Parathyroid adenoma (tissue), 2 donors: ENCODE measurements at regions not wholly inside any gene's neighbourhood (a gene's known extent, or its start where the extent isn't known, plus 50 kb on each side); places are given as distances from the start of the nearest gene placed in this dataset.

Experiments
- H2AFZ ChIP-seq: fragments of 300-600 bp; sonication (generic); one replicate; pipeline ENCODE4 v1.7.0; 2017; ENCODE audit warnings: antibody characterized with exemption, mild to moderate bottlenecking
- H3K27ac ChIP-seq: fragments of 300-600 bp; sonication (generic); one replicate; pipeline ENCODE4 v1.7.0; 2017
- H3K27me3 ChIP-seq: fragments of 300-600 bp; sonication (generic); one replicate; pipeline ENCODE4 v1.7.0; 2017; ENCODE audit warnings: low read length; ENCODE audit not compliant: control insufficient read depth, insufficient read depth
- H3K36me3 ChIP-seq: fragments of 300-600 bp; sonication (generic); one replicate; pipeline ENCODE4 v1.7.0; 2017; ENCODE audit warnings: low read length; ENCODE audit not compliant: control insufficient read depth, insufficient read depth
- H3K4me1 ChIP-seq: fragments of 300-600 bp; sonication (generic); one replicate; pipeline ENCODE4 v1.7.0; 2017; ENCODE audit warnings: control low read depth
- H3K4me2 ChIP-seq: fragments of 300-600 bp; sonication (generic); one replicate; pipeline ENCODE4 v1.7.0; 2017; ENCODE audit warnings: low read length
- H3K4me3 ChIP-seq: fragments of 300-600 bp; sonication (generic); one replicate; pipeline ENCODE4 v1.7.0; 2017; ENCODE audit warnings: low read depth, low read length
- H3K79me2 ChIP-seq: fragments of 300-600 bp; sonication (generic); one replicate; pipeline ENCODE4 v1.7.0; 2017; ENCODE audit warnings: control low read depth
- H3K9ac ChIP-seq: fragments of 300-600 bp; sonication (generic); one replicate; pipeline ENCODE4 v1.7.0; 2017; ENCODE audit warnings: mild to moderate bottlenecking
- H3K9me3 ChIP-seq: fragments of 300-600 bp; sonication (generic); one replicate; pipeline ENCODE4 v1.7.0; 2017; ENCODE audit warnings: low read length; ENCODE audit not compliant: control insufficient read depth
- CTCF ChIP-seq: fragments of 300-600 bp; sonication (generic); IDR thresholded peaks from one replicate; pipeline ENCODE4 v1.7.0; 2017; ENCODE audit warnings: antibody characterized with exemption, mild to moderate bottlenecking
- donor health status: primary hyperparathyroidism.

DNA sequence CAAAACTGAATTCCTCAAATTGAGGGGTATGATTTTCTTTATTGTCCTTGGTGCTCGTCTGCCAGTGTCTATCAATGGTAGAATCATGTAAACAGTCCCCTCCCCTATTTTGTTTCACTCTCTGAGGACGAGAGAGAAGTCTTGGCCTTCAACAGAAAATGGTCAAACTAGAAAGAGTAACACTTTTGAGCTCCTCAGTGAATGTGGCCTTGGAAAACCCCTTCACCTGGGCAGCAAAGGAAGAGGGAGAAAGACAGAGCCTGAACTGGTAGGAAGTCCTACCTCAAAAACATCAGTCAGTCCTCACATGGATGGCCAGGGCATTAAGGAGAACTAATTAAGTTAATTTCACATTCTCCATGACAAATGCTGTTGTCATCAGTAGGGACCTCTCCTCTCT lies 86.1 kb upstream of the TOP3B start:
- no peak for TF ChIP-seq CTCF
- H3K36me3 ChIP-seq, result no peaks in the 10 kb centered on the region
- no peak overlapping the region for H3K4me2 ChIP-seq
- H3K79me2 ChIP-seq, result no peaks in the 10 kb centered on the region
- no peak overlapping the region for H2AFZ ChIP-seq
- no peak overlapping the region for H3K4me3 ChIP-seq
- H3K9me3 ChIP-seq, result no peaks in the 10 kb centered on the region
- no peaks in the 10 kb centered on the region for H3K27me3 ChIP-seq
- no peak overlapping the region for H3K27ac ChIP-seq
- peaks cover 10% of the 10 kb centered on the region for H3K4me1 ChIP-seq
- H3K9ac ChIP-seq, result no peak overlapping the region

DNA sequence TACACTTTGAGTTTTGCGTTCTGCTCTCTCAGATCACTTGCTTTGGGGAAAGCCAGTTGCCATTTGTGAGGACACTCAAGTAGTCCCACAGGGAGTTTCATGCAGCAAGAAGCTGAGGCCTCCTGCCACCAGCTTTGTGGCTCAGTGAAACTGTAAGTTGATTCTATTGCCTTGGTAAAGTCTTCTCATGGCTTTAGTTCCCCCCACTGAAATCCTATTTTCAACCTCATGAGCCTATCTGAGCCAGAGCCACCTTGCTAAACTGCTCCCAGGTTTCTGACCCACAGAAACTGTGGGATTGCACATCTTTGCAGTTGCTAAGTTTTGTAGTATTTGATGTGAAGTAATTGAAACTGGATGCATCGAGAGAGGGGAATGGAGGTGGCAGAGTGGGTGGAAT lies 85.4 kb upstream of the TOP3B start:
- Histone ChIP-seq H3K4me2 (no peak overlapping the region), H3K4me1 (peaks cover 10% of the 10 kb centered on the region), H3K9ac (no peak overlapping the region), H3K36me3 (no peaks in the 10 kb centered on the region), H3K9me3 (no peaks in the 10 kb centered on the region), H2AFZ (peak overlapping the region; percentile 38), H3K27ac (no peak overlapping the region), H3K27me3 (no peaks in the 10 kb centered on the region), H3K4me3 (no peak overlapping the region), H3K79me2 (no peaks in the 10 kb centered on the region)
- TF ChIP-seq CTCF, result no peak

- H3K9me3 ChIP-seq, result no peaks in the 10 kb centered on the region
- H3K4me3 ChIP-seq, result no peak overlapping the region
- H3K36me3 ChIP-seq, result no peaks in the 10 kb centered on the region
- H3K9ac ChIP-seq, result no peak overlapping the region
- H3K4me1 ChIP-seq, result peaks cover 10% of the 10 kb centered on the region
- no peak for TF ChIP-seq CTCF
- no peaks in the 10 kb centered on the region for H3K27me3 ChIP-seq
- no peak overlapping the region for H2AFZ ChIP-seq
- no peaks in the 10 kb centered on the region for H3K79me2 ChIP-seq
- no peak overlapping the region for H3K27ac ChIP-seq
- no peak overlapping the region for H3K4me2 ChIP-seq
Measured at GRCh38 chr22:22067192-22067591, 84.6 kb upstream of the TOP3B start.

DNA sequence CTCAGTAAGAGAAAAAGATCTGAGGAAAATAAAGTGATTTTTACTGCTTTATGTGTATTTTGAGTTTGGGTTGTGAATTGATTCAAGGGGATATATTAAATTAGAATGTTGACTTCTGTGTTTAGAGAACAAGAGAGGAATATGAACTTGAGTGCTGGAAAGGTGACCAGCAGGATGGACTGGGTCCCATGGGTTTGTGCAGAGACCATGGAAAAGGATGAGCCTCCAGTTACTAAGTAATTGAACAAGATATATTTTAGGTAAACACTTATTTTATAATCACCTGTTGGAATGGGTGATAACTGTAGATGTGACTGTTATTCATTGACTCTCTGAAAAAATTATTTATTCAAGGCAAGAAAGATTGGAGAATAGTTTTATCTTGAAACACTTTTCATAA lies 82.0 kb upstream of the TOP3B start:
- Histone ChIP-seq H3K27ac (no peak overlapping the region), H3K9me3 (no peaks in the 10 kb centered on the region), H3K4me2 (no peak overlapping the region), H3K27me3 (no peaks in the 10 kb centered on the region), H3K79me2 (no peaks in the 10 kb centered on the region), H3K9ac (no peak overlapping the region), H3K4me3 (no peak overlapping the region), H3K36me3 (no peaks in the 10 kb centered on the region), H2AFZ (no peak overlapping the region), H3K4me1 (peaks cover under 1% of the 10 kb centered on the region)
- TF ChIP-seq CTCF, result no peak

DNA sequence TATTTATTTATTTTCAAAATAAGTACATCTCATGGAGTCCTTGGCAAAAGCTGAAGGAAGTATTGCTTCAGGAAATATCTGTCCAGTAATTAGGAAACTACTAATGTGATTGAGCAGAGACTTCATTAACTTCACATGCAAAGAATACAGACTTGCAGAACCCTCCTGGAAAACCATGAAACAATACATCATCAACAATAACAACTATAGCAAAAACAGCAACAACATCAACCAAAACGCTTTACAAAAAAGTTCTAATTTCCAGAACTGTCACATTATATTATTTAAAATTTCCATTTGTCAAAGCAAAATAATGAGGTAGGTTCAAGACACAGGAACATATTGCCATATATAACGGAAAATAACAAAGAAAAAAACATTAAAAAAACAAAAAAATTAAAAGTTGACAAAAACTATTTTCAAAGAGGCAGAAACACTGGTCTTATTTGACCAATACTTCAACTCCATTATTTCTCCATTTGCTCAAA lies 79.8 kb upstream of the TOP3B start:
- H3K27ac ChIP-seq, result no peak overlapping the region
- no peak for TF ChIP-seq CTCF

More for the DNA sequence above, 79.8 kb upstream of the TOP3B start:
- Histone ChIP-seq H3K4me1 (no peaks in the 10 kb centered on the region), H3K4me2 (no peak overlapping the region), H3K9me3 (no peaks in the 10 kb centered on the region), H3K79me2 (no peaks in the 10 kb centered on the region), H3K36me3 (no peaks in the 10 kb centered on the region), H3K27me3 (no peaks in the 10 kb centered on the region), H2AFZ (no peak overlapping the region), H3K9ac (no peak overlapping the region), H3K4me3 (no peak overlapping the region)
